Vagina (tissue), 2 donors: ENCODE measurements at regions not wholly inside any gene's neighbourhood (a gene's known extent, or its start where the extent isn't known, plus 50 kb on each side); places are given as distances from the start of the nearest gene placed in this dataset. TPM values are rescaled to one million over a fixed set of nuclear protein-coding genes. Genes with fewer than 3 reads are reported as not detected.

Source experiments
- DNase-seq, 2 donors: peaks; one replicate each; pipeline ENCODE4 v3.0.0-alpha.2; 2017; ENCODE audit errors: extremely low spot score in 2 of 2
- H3K27ac ChIP-seq: fragments of 200-600 bp; sonication (generic); one replicate; pipeline ENCODE4 v1.5.1; 2019
- H3K27me3 ChIP-seq: fragments of 200-600 bp; sonication (generic); one replicate; pipeline ENCODE4 v1.5.1; 2019
- H3K36me3 ChIP-seq, 2 donors: fragments of 200-600 bp; sonication (generic); one replicate each; pipeline ENCODE4 v1.5.1; 2017 to 2019
- H3K4me1 ChIP-seq: fragments of 200-600 bp; sonication (generic); one replicate; pipeline ENCODE4 v1.5.1; 2019
- H3K4me3 ChIP-seq, 2 donors: fragments of 200-600 bp; sonication (generic); 1 replicate in 1 of 2; 2 replicates in 1 of 2; pipeline ENCODE4 v1.5.1; 2016 to 2019
- H3K9me3 ChIP-seq: fragments of 200-600 bp; sonication (generic); one replicate; pipeline ENCODE4 v1.5.1; 2019
- CTCF ChIP-seq, 3 experiments: fragments of 450-650 bp in 2 of 3; fragments of 200-600 bp in 1 of 3; sonication (generic) in 1 of 3; IDR thresholded peaks; one replicate each; pipeline ENCODE4 v1.5.1; 2017 to 2019; ENCODE audit warnings: antibody characterized with exemption in 3 of 3, mild to moderate bottlenecking in 2 of 3, moderate library complexity in 2 of 3
- POLR2A ChIP-seq, 2 donors: fragments of 450-650 bp; IDR thresholded peaks; one replicate each; pipeline ENCODE4 v1.6.1; 2017; ENCODE audit warnings: antibody characterized with exemption in 2 of 2, mild to moderate bottlenecking in 2 of 2, moderate library complexity in 2 of 2
- POLR2AphosphoS5 ChIP-seq, 2 donors: sonication (generic); formaldehyde crosslinking; IDR thresholded peaks; one replicate each; pipeline ENCODE4 v1.9.0; 2017; ENCODE audit warnings: antibody characterized with exemption in 2 of 2, mild to moderate bottlenecking in 2 of 2, low read depth in 1 of 2; ENCODE audit not compliant: insufficient read depth in 1 of 2
- intact Hi-C: fragments of 100-400 bp; cut with DNase I; formaldehyde crosslinking; loops from one replicate; pipeline ENCODE4 v1.15.1; 2023
- small RNA-seq: library from RNA; depleted of rRNA; stranded (forward); fragments of <200 nt; gene quantifications from one replicate; pipeline ENCODE3, GENCODE V24; 2016

GRCh38 chr14:25756876-25757275, 706.9 kb upstream of the STXBP6 start:
- Histone ChIP-seq H3K36me3 (no peaks in the 10 kb centered on the region), H3K4me3 (no peak overlapping the region), H3K27me3 (no peaks in the 10 kb centered on the region), H3K27ac (no peak overlapping the region), H3K9me3 (no peaks in the 10 kb centered on the region), H3K4me1 (no peaks in the 10 kb centered on the region)
- no peak for DNase-seq
- TF ChIP-seq CTCF (IDR thresholded peaks at IDR 0.05): no peak
- no peak for TF ChIP-seq POLR2A (IDR thresholded peaks at IDR 0.05)
- TF ChIP-seq POLR2AphosphoS5 (IDR thresholded peaks at IDR 0.05; ENCODE audit: insufficient read depth in 1 of 2, low read depth in 1 of 2): no peak
- intact Hi-C loops: no loop called here

DNA sequence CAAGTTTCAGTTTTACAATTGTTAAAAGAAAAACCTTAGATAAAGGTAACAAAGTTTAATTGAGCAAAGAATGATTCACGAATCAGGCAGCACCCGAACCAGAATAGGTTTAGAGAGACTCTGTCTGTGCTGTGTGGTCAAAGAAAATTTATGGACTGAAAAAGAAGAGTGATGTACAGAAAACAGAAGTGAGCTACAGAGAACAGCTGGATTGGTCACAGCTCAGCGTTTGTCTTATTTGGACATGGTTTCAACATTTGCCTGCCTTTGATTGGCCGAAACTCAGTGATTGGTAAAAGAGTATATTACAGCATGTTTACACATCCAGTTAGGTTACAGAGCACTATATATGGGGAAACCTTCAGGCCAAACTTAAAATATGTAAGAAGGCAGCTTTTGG, 703.2 kb upstream of the STXBP6 start:
- no peaks in the 10 kb centered on the region for H3K9me3 ChIP-seq
- intact Hi-C loops: no loop called here
- no peaks in the 10 kb centered on the region for H3K27me3 ChIP-seq
- TF ChIP-seq CTCF (IDR thresholded peaks at IDR 0.05): no peak
- TF ChIP-seq POLR2A (IDR thresholded peaks at IDR 0.05): no peak
- TF ChIP-seq POLR2AphosphoS5 (IDR thresholded peaks at IDR 0.05; ENCODE audit: insufficient read depth in 1 of 2, low read depth in 1 of 2): no peak
- no peak overlapping the region for H3K4me3 ChIP-seq
- H3K27ac ChIP-seq: no peak overlapping the region
- H3K4me1 ChIP-seq: no peaks in the 10 kb centered on the region
- no peak for DNase-seq
- no peaks in the 10 kb centered on the region for H3K36me3 ChIP-seq

- H3K9me3 ChIP-seq: no peaks in the 10 kb centered on the region
- H3K36me3 ChIP-seq: no peaks in the 10 kb centered on the region
- no peaks in the 10 kb centered on the region for H3K4me1 ChIP-seq
- no peak overlapping the region for H3K27ac ChIP-seq
- intact Hi-C loops: no loop called here
- no peaks in the 10 kb centered on the region for H3K27me3 ChIP-seq
- no peak for DNase-seq
- no peak overlapping the region for H3K4me3 ChIP-seq
- TF ChIP-seq POLR2AphosphoS5 (IDR thresholded peaks at IDR 0.05; ENCODE audit: insufficient read depth in 1 of 2, low read depth in 1 of 2): no peak
- TF ChIP-seq CTCF (IDR thresholded peaks at IDR 0.05): no peak
- TF ChIP-seq POLR2A (IDR thresholded peaks at IDR 0.05): no peak
These were observed 700.5 kb upstream of the STXBP6 start for GRCh38 chr14:25750436-25750835.

Small RNAs in the stretch of these regions (small RNA-seq; reads per million reads assigned to genes)
- not detected for gene RF00440
